HepG2 (cell line): ENCODE measurements at regions not wholly inside any gene's neighbourhood (a gene's known extent, or its start where the extent isn't known, plus 50 kb on each side); places are given as distances from the start of the nearest gene placed in this dataset.
A peak's percentile ranks its signal among the peaks of the same experiment; 100 is the strongest.
"Not testable (repeated sequence)": the region's sequence is repeated elsewhere in the genome, so short reads cannot be mapped to it uniquely, and the experiment has no call there.

ENCODE experiments used
- ATAC-seq: fragments of 200-7000 bp; cut with Tn5 transposase; 3 replicates; pipeline ENCODE4 v1.9.1; 2020; ENCODE audit warnings: mild to moderate bottlenecking, moderate library complexity
- BruUV-seq: library from RNA; stranded (reverse); fragments of 400-500 nt; replicated peaks from 2 replicates; lab custom pipeline; 2021; lab: Mats Ljungman, UMichigan
- CTCF ChIA-PET: fragments of 300-600 bp; formaldehyde crosslinking; extraction: SDS; loops from one replicate; lab custom pipeline; 2021; ENCODE audit warnings: low total read pairs, inconsistent platforms, low intra/inter-chr PET ratio; lab: Yijun Ruan, JAX
- POLR2A ChIA-PET: fragments of 350-600 bp; sonication (Branson Sonifier 250); formaldehyde crosslinking; loops from one replicate; lab custom pipeline; 2020; ENCODE audit warnings: antibody characterized with exemption, inconsistent platforms; lab: Yijun Ruan, JAX
- DNase-seq: peaks from one replicate; pipeline ENCODE4 v3.0.0-alpha.2; 2015; ENCODE audit warnings: low spot score
- FAIRE-seq: peaks from 3 replicates; lab custom pipeline; 2011; peaks lifted over from hg19 to GRCh38; lab: Jason Lieb, UNC
- H2AFZ ChIP-seq: one replicate; pipeline ENCODE4 v1.6.1; 2011; ENCODE audit warnings: low read length, inconsistent platforms
- H3K27ac ChIP-seq: fragments of 300-600 bp; 3 replicates; pipeline ENCODE4 v1.8.0; 2011; ENCODE audit warnings: mixed run types, mild to moderate bottlenecking, mixed read lengths, low read length, inconsistent platforms; ENCODE audit not compliant: insufficient read depth; ENCODE audit errors: extremely low read length
- H3K27me3 ChIP-seq, 2 experiments: fragments of 200-600 bp in 1 of 2; 2 replicates in 1 of 2; 3 replicates in 1 of 2; pipeline versions ENCODE4 v1.6.0 to v1.8.0; 2011; ENCODE audit warnings: low read length in 2 of 2, mild to moderate bottlenecking in 2 of 2, moderate library complexity in 2 of 2, inconsistent platforms in 1 of 2; ENCODE audit not compliant: insufficient read depth in 2 of 2, control insufficient read depth in 1 of 2
- H3K36me3 ChIP-seq, 2 experiments: fragments of 200-600 bp in 1 of 2; replicated peaks in 1 of 2; 2 replicates in 1 of 2; 3 replicates in 1 of 2; pipeline versions ENCODE4 v1.5.1 to v1.8.0; 2011; ENCODE audit warnings: low read length in 2 of 2, inconsistent platforms in 1 of 2; ENCODE audit not compliant: insufficient read depth in 2 of 2, control insufficient read depth in 1 of 2
- H3K4me1 ChIP-seq: 2 replicates; pipeline ENCODE4 v1.5.1; 2012; ENCODE audit warnings: low read length, inconsistent platforms; ENCODE audit not compliant: insufficient read depth
- H3K4me2 ChIP-seq: 2 replicates; pipeline ENCODE4 v1.6.0; 2011; ENCODE audit warnings: low read depth, low read length, inconsistent platforms
- H3K4me3 ChIP-seq, 3 experiments: fragments of 200-600 bp in 1 of 3; sonication (generic), shearing (Covaris generic) in 1 of 3; replicated peaks in 1 of 3; 2 replicates each; pipeline ENCODE4 v1.5.1; 2011 to 2016; ENCODE audit warnings: low read length in 3 of 3, inconsistent platforms in 2 of 3, low read depth in 2 of 3, mild to moderate bottlenecking in 2 of 3, control low read depth in 1 of 3, mixed read lengths in 1 of 3; ENCODE audit not compliant: insufficient read depth in 1 of 3
- H3K79me2 ChIP-seq: one replicate; pipeline ENCODE4 v1.6.1; 2011; ENCODE audit warnings: low read length, inconsistent platforms; ENCODE audit not compliant: insufficient read depth
- H3K9ac ChIP-seq: 2 replicates; pipeline ENCODE4 v1.6.0; 2011; ENCODE audit warnings: mild to moderate bottlenecking, low read depth, low read length, inconsistent platforms; ENCODE audit not compliant: insufficient read depth
- H3K9me3 ChIP-seq: 2 replicates; pipeline ENCODE4 v1.5.1; 2012; ENCODE audit warnings: mild to moderate bottlenecking, low read length
- H4K20me1 ChIP-seq: 2 replicates; pipeline ENCODE4 v1.6.0; 2011; ENCODE audit warnings: inconsistent platforms, mild to moderate bottlenecking, low read length, moderate library complexity; ENCODE audit not compliant: insufficient read depth
- CCAR2 ChIP-seq: fragments of 200-400 bp; formaldehyde crosslinking; optimal IDR thresholded peaks from 2 replicates; pipeline ENCODE3; 2018; ENCODE audit warnings: low read depth, mild to moderate bottlenecking, low read length, moderate library complexity
- TCF7 ChIP-seq: sonication (generic); IDR thresholded peaks from 2 replicates; pipeline ENCODE4 v1.6.1; 2016; ENCODE audit warnings: antibody characterized with exemption, low read depth
- ZBTB26 ChIP-seq: IDR thresholded peaks from 2 replicates; pipeline ENCODE4 v1.6.1; 2016; ENCODE audit warnings: missing compliant biosample characterization, missing genetic modification reagents, borderline replicate concordance
- ZNF263 ChIP-seq: sonication (generic); formaldehyde crosslinking; IDR thresholded peaks from 2 replicates; pipeline ENCODE4 v1.4.0; 2020; ENCODE audit warnings: missing genetic modification reagents
- WGBS: methylation state at CpG from one replicate; pipeline ENCODE4 v1.1.6; 2017; ENCODE audit warnings: low lambda C conversion rate; 5-methylcytosine and 5-hydroxymethylcytosine counted together
- in situ Hi-C: cut with HindIII; loops from 2 replicates; pipeline ENCODE4 v1.10.0; 2017; ENCODE audit warnings: low pct_unique_long_range_greater_than_20kb; ENCODE audit not compliant: extremely low pct_ligation_motif_present
- intact Hi-C: fragments of 100-400 bp; cut with micrococcal nuclease; formaldehyde crosslinking; loops from one replicate; pipeline ENCODE4 v1.10.0; 2022; ENCODE audit not compliant: unreplicated experiment

GRCh38 chr6:1212919-1213318 is 99.0 kb upstream of the FOXQ1 start:
- intact Hi-C loops (no loop called here), in situ Hi-C loops (no loop called here)
- Histone ChIP-seq H3K27ac (no peak overlapping the region), H3K79me2 (peaks cover 27% of the 10 kb centered on the region), H2AFZ (no peak overlapping the region), H3K36me3 (0 out of 5 replicates have a peak, but pooled peaks cover 0 to 3% of the 10 kb centered on the region in 2 experiments), H3K27me3 (no peaks in the 10 kb centered on the region), H3K4me1 (peaks cover 36% of the 10 kb centered on the region), H3K9ac (no peak overlapping the region), H3K9me3 (no peaks in the 10 kb centered on the region), H3K4me3 (no peak overlapping the region), H3K4me2 (no peak overlapping the region), H4K20me1 (peaks cover 8% of the 10 kb centered on the region)
- ChIA-PET POLR2A (interaction anchor here (0.7 to 1.3 kb wide), 4 partner anchors 16 to 311 kb away, joined by 3 read pairs; partner anchors contain the start of gene FOXQ1), CTCF (no interaction called here)
- TF ChIP-seq ZNF263 (CRISPR knock-in tag), result peak; percentile 69
- TF ChIP-seq CCAR2, result no peak
- FAIRE-seq, result no peak
- no peak for DNase-seq
- BruUV-seq, result no TSS peak
- WGBS, result 65% methylated on average over 2 of the region's 2 CpGs
- ATAC-seq, result no peak

GRCh38 chr6:1212138-1212537 is 99.8 kb upstream of the FOXQ1 start:
- H2AFZ ChIP-seq, H4K20me1 ChIP-seq, in situ Hi-C loops, H3K36me3 ChIP-seq, ATAC-seq, H3K9ac ChIP-seq, DNase-seq, BruUV-seq, CTCF ChIA-PET, H3K9me3 ChIP-seq, H3K27ac ChIP-seq, FAIRE-seq, H3K4me2 ChIP-seq, H3K4me3 ChIP-seq, H3K27me3 ChIP-seq, intact Hi-C loops: not testable (repeated sequence)
- peaks cover 28% of the 10 kb centered on the region for H3K4me1 ChIP-seq
- peaks cover 27% of the 10 kb centered on the region for H3K79me2 ChIP-seq
- TF ChIP-seq ZBTB26 (peak; percentile 99), TCF7 (0 out of 2 replicates have a peak, but pooled peaks have one; percentile 8)
- POLR2A ChIA-PET, result interaction anchor here (0.7 to 1.2 kb wide), 2 partner anchors 16 to 311 kb away, joined by 3 read pairs; no protein-coding TSS in a partner anchor

- H3K36me3 ChIP-seq, result not testable (repeated sequence)
Measured at GRCh38 chr6:1210631-1211030, 101.3 kb upstream of the FOXQ1 start.

More at GRCh38 chr6:1210631-1211030, 101.3 kb upstream of the FOXQ1 start:
- POLR2A ChIA-PET, FAIRE-seq, intact Hi-C loops, H3K4me3 ChIP-seq, H3K4me2 ChIP-seq, in situ Hi-C loops, DNase-seq, CTCF ChIA-PET, H3K9ac ChIP-seq, H3K27me3 ChIP-seq, ATAC-seq, H2AFZ ChIP-seq, BruUV-seq, H3K9me3 ChIP-seq, H3K27ac ChIP-seq: not testable (repeated sequence)
- H3K4me1 ChIP-seq, result peaks cover 13% of the 10 kb centered on the region
- 98% methylated on average over 1 of the region's 1 CpG for WGBS
- H3K79me2 ChIP-seq, result peaks cover 23% of the 10 kb centered on the region
- H4K20me1 ChIP-seq, result peaks cover 11% of the 10 kb centered on the region
